Panc1 (cell line): ENCODE measurements at regions not wholly inside any gene's neighbourhood (a gene's known extent, or its start where the extent isn't known, plus 50 kb on each side); places are given as distances from the start of the nearest gene placed in this dataset.

Experiments
- POLR2AphosphoS5 ChIP-seq: IDR thresholded peaks from 2 replicates; pipeline ENCODE4 v1.6.1; 2012; ENCODE audit warnings: mild to moderate bottlenecking, low read depth, low read length, moderate library complexity
- TF ChIP-seq, protein P1 (sequence below): fragments of 450-650 bp; IDR thresholded peaks from 2 replicates; pipeline ENCODE4 v1.5.1; 2017; ENCODE audit warnings: mild to moderate bottlenecking

- TF ChIP-seq, protein P1, sequence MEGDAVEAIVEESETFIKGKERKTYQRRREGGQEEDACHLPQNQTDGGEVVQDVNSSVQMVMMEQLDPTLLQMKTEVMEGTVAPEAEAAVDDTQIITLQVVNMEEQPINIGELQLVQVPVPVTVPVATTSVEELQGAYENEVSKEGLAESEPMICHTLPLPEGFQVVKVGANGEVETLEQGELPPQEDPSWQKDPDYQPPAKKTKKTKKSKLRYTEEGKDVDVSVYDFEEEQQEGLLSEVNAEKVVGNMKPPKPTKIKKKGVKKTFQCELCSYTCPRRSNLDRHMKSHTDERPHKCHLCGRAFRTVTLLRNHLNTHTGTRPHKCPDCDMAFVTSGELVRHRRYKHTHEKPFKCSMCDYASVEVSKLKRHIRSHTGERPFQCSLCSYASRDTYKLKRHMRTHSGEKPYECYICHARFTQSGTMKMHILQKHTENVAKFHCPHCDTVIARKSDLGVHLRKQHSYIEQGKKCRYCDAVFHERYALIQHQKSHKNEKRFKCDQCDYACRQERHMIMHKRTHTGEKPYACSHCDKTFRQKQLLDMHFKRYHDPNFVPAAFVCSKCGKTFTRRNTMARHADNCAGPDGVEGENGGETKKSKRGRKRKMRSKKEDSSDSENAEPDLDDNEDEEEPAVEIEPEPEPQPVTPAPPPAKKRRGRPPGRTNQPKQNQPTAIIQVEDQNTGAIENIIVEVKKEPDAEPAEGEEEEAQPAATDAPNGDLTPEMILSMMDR, result no peak
- TF ChIP-seq POLR2AphosphoS5, result no peak
Observed at GRCh38 chr5:131079232-131079631, 85.8 kb downstream of the HINT1 start.
